Neural cell (in vitro differentiated cells): ENCODE measurements at regions not wholly inside any gene's neighbourhood (a gene's known extent, or its start where the extent isn't known, plus 50 kb on each side); places are given as distances from the start of the nearest gene placed in this dataset.

ENCODE experiments used
- H2AFZ ChIP-seq: fragments of 200-600, 300-800 bp; sonication (generic), shearing (Covaris generic); 2 replicates; pipeline ENCODE4 v1.6.0; 2014; ENCODE audit warnings: low read depth, mild to moderate bottlenecking, antibody characterized with exemption, low read length, moderate library complexity
- H3F3A ChIP-seq: fragments of 200-600 bp; shearing (Covaris generic); 2 replicates; pipeline ENCODE4 v1.6.1; 2016; ENCODE audit warnings: mild to moderate bottlenecking, moderate library complexity, mixed read lengths, antibody characterized with exemption, low read length; ENCODE audit not compliant: insufficient read depth, poor library complexity, severe bottlenecking
- H3K27ac ChIP-seq: fragments of 200-600, 300-800 bp; sonication (generic), shearing (Covaris generic); 2 replicates; pipeline ENCODE4 v1.5.1; 2014; ENCODE audit warnings: mild to moderate bottlenecking, low read length, moderate library complexity
- H3K27me3 ChIP-seq: fragments of 300-800, 200-600 bp; sonication (generic), shearing (Covaris generic); 2 replicates; pipeline ENCODE4 v1.6.0; 2014; ENCODE audit warnings: mild to moderate bottlenecking, low read depth, low read length, moderate library complexity; ENCODE audit not compliant: insufficient read depth
- H3K36me3 ChIP-seq: fragments of 300-800, 200-600 bp; sonication (generic), shearing (Covaris generic); 2 replicates; pipeline ENCODE4 v1.5.1; 2014; ENCODE audit warnings: mild to moderate bottlenecking, antibody characterized with exemption, low read length, moderate library complexity; ENCODE audit not compliant: insufficient read depth
- H3K4me2 ChIP-seq: fragments of 300-800, 200-600 bp; sonication (generic), shearing (Covaris generic); 2 replicates; pipeline ENCODE4 v1.6.0; 2014; ENCODE audit warnings: mild to moderate bottlenecking, low read length
- H3K4me3 ChIP-seq: fragments of 300-800, 200-600 bp; sonication (generic), shearing (Covaris generic); 2 replicates; pipeline ENCODE4 v1.5.1; 2014; ENCODE audit warnings: mild to moderate bottlenecking, low read length, moderate library complexity
- H3K79me2 ChIP-seq: fragments of 200-600 bp; shearing (Covaris generic); replicated peaks from 2 replicates; pipeline ENCODE4 v1.6.0; 2014; ENCODE audit warnings: mild to moderate bottlenecking, low read length, moderate library complexity; ENCODE audit not compliant: insufficient read depth
- H3K9ac ChIP-seq: fragments of 300-800, 200-600 bp; sonication (generic), shearing (Covaris generic); 2 replicates; pipeline ENCODE4 v1.6.1; 2016; ENCODE audit warnings: mild to moderate bottlenecking, low read length, mixed read lengths
- H3K9me2 ChIP-seq: fragments of 200-600 bp; shearing (Covaris generic); 2 replicates; pipeline ENCODE4 v1.6.1; 2016; ENCODE audit warnings: mild to moderate bottlenecking, low read length, mixed read lengths; ENCODE audit not compliant: insufficient read depth
- H3K9me3 ChIP-seq: fragments of 200-600, 300-800 bp; sonication (generic), shearing (Covaris generic); 2 replicates; pipeline ENCODE4 v1.6.1; 2016; ENCODE audit warnings: mild to moderate bottlenecking, mixed run types, low read length, moderate library complexity, mixed read lengths
- H4K20me1 ChIP-seq: fragments of 200-600 bp; shearing (Covaris generic); 2 replicates; pipeline ENCODE4 v1.6.1; 2016; ENCODE audit warnings: mild to moderate bottlenecking, mixed run types; ENCODE audit not compliant: insufficient read depth
- EP300 ChIP-seq: fragments of 450-650 bp; conservative IDR thresholded peaks from 2 replicates; pipeline ENCODE4 v1.6.1; 2014; ENCODE audit warnings: antibody characterized with exemption, mild to moderate bottlenecking, moderate library complexity; ENCODE audit not compliant: poor library complexity, severe bottlenecking
- EZH2 ChIP-seq: fragments of 200-600, 300-800 bp; shearing (Covaris generic), sonication (generic); IDR thresholded peaks from 2 replicates; pipeline ENCODE4 v1.6.1; 2014; ENCODE audit warnings: antibody characterized with exemption, low read length, borderline replicate concordance, mild to moderate bottlenecking; ENCODE audit not compliant: insufficient read depth, poor library complexity, severe bottlenecking
- MXI1 ChIP-seq: fragments of 450-650 bp; conservative IDR thresholded peaks from 2 replicates; pipeline ENCODE4 v1.6.1; 2014; ENCODE audit warnings: antibody characterized with exemption, mild to moderate bottlenecking; ENCODE audit not compliant: poor library complexity, severe bottlenecking
- POLR2AphosphoS5 ChIP-seq: IDR thresholded peaks from 2 replicates; pipeline ENCODE4 v1.6.1; 2012
- RAD21 ChIP-seq: fragments of 450-650 bp; conservative IDR thresholded peaks from 2 replicates; pipeline ENCODE4 v1.6.1; 2014; ENCODE audit warnings: antibody characterized with exemption, mild to moderate bottlenecking, moderate library complexity
- REST ChIP-seq: IDR thresholded peaks from 2 replicates; pipeline ENCODE4 v1.6.1; 2012; ENCODE audit warnings: borderline replicate concordance
- TAF1 ChIP-seq: IDR thresholded peaks from 2 replicates; pipeline ENCODE4 v1.6.1; 2012; ENCODE audit warnings: low read depth
- TF ChIP-seq, protein P1 (sequence below): fragments of 450-650 bp; IDR thresholded peaks from 2 replicates; pipeline ENCODE4 v1.5.1; 2014; ENCODE audit warnings: antibody characterized with exemption, mild to moderate bottlenecking, moderate library complexity; ENCODE audit not compliant: poor library complexity, severe bottlenecking

DNA sequence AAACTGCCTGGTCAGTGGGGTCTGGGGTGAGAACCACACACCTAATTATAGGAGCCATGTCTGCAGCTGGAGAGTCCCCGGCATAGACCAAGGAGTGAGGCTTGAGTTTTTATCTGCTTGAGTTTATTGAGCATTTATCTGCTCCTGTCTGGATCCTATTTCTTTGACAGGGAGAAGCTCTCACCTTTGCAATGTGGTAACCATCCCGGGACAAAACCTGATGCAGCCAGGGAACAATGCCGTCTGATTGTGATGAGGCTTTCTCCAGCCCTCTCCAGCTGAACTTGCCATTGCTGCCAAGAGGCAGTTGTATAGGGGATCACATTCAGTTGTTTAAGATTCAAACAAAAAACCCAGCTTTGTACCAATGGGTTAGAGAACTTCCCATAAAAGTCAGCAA is 324.4 kb downstream of the TSN start:
- no peaks in the 10 kb centered on the region for H3K27me3 ChIP-seq

DNA sequence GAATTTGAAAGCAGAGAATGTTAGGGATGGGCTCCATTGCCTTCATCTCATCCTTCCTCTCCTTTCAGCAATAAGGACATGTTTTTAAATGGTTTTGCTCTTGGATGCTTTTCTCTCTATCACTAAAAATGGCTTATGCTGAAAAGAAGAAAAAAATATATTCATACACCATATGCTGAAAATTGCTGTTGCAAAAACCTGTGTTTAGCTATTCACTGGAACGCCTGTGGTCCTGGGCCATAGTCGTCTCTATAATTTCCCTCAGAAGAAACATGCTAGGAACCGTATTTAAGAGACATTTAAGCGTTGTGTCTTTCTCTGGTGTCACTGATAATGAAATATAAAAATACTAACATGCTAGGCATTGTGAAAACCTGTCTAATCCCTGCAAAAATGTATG is 324.9 kb downstream of the TSN start:
- Histone ChIP-seq H3K4me2 (no peak overlapping the region), H3K27ac (no peak overlapping the region), H3K9me3 (no peaks in the 10 kb centered on the region), H3K4me3 (no peak overlapping the region), H3K27me3 (no peaks in the 10 kb centered on the region), H4K20me1 (no peaks in the 10 kb centered on the region), H3K36me3 (no peaks in the 10 kb centered on the region), H3K9me2 (no peaks in the 10 kb centered on the region), H3F3A (no peaks in the 10 kb centered on the region), H3K79me2 (no peaks in the 10 kb centered on the region), H2AFZ (no peak overlapping the region), H3K9ac (no peak overlapping the region)
- TF ChIP-seq POLR2AphosphoS5: no peak
- no peak for TF ChIP-seq EZH2
- TF ChIP-seq, protein P1, sequence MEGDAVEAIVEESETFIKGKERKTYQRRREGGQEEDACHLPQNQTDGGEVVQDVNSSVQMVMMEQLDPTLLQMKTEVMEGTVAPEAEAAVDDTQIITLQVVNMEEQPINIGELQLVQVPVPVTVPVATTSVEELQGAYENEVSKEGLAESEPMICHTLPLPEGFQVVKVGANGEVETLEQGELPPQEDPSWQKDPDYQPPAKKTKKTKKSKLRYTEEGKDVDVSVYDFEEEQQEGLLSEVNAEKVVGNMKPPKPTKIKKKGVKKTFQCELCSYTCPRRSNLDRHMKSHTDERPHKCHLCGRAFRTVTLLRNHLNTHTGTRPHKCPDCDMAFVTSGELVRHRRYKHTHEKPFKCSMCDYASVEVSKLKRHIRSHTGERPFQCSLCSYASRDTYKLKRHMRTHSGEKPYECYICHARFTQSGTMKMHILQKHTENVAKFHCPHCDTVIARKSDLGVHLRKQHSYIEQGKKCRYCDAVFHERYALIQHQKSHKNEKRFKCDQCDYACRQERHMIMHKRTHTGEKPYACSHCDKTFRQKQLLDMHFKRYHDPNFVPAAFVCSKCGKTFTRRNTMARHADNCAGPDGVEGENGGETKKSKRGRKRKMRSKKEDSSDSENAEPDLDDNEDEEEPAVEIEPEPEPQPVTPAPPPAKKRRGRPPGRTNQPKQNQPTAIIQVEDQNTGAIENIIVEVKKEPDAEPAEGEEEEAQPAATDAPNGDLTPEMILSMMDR: no peak
- no peak for TF ChIP-seq REST
- no peak for TF ChIP-seq MXI1
- TF ChIP-seq TAF1: no peak
- TF ChIP-seq RAD21: no peak

More for the DNA sequence above, 324.4 kb downstream of the TSN start:
- Histone ChIP-seq H4K20me1 (no peaks in the 10 kb centered on the region), H3F3A (no peaks in the 10 kb centered on the region), H3K9me3 (no peaks in the 10 kb centered on the region), H3K27ac (no peak overlapping the region), H3K4me2 (no peak overlapping the region), H3K36me3 (no peaks in the 10 kb centered on the region), H3K79me2 (no peaks in the 10 kb centered on the region), H3K4me3 (no peak overlapping the region), H2AFZ (no peak overlapping the region), H3K9ac (no peak overlapping the region), H3K9me2 (no peaks in the 10 kb centered on the region)
- TF ChIP-seq RAD21 (no peak), EP300 (no peak), POLR2AphosphoS5 (no peak)
- TF ChIP-seq, protein P1: no peak
